ENCODE measurements at regions not wholly inside any gene's neighbourhood (a gene's known extent, or its start where the extent isn't known, plus 50 kb on each side); places are given as distances from the start of the nearest gene placed in this dataset.
"Not testable (repeated sequence)": the region's sequence is repeated elsewhere in the genome, so short reads cannot be mapped to it uniquely, and the experiment has no call there.

- not testable (repeated sequence) for H3K9me3 ChIP-seq (replicated peaks; ENCODE audit: control insufficient read depth, low read depth, low read length); H3K27me3 ChIP-seq (ENCODE audit: control insufficient read depth, insufficient read depth, low read length); H3K4me3 ChIP-seq (ENCODE audit: low read length); DNase-seq; H3K36me3 ChIP-seq (ENCODE audit: control insufficient read depth, insufficient read depth, low read length); H3K4me1 ChIP-seq (ENCODE audit: control insufficient read depth, insufficient read depth, low read length); H3K27ac ChIP-seq (ENCODE audit: low read length)
- WGBS (ENCODE audit: insufficient coverage) = no CpG with 5 or more reads among the region's 1 CpG
These were observed 138.8 kb upstream of the RNF32 start for GRCh38 chr7:156501815-156502214.

DNA sequence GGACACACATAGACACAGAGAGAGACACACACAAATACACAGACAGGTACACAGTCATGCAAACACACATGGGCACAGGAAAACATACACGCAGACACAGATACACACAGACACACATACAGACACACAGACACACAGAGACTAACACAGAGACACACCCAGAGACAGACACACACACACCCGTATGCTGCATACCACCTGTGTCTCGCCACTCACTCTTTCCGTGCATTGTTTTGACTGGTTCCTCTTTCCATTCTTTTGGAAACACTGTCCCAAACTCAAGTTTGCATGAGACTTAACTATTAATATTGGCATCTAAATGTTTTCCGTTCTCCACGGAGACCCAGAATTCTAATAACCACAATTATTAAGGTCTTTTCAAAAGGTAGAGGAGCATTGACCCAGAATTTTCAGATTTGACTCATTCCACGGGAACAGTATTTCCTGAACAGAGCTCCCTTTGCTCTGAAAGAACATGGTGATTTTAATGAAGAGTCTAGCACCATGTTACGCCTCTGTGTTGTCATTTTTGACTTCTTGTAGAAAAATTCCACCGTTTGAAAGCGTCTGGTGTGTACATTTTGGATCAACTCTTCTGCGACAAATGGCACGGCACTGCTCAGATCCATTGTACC is 141.2 kb upstream of the RNF32 start:
- H3K4me1 ChIP-seq (ENCODE audit: control insufficient read depth, insufficient read depth, low read length) = no peaks in the 10 kb centered on the region
- no peak overlapping the region for H3K4me3 ChIP-seq (ENCODE audit: low read length)
- no peaks in the 10 kb centered on the region for H3K27me3 ChIP-seq (ENCODE audit: control insufficient read depth, insufficient read depth, low read length)
- H3K27ac ChIP-seq (ENCODE audit: low read length) = no peak overlapping the region
- H3K9me3 ChIP-seq (replicated peaks; ENCODE audit: control insufficient read depth, low read depth, low read length) = no peaks in the 10 kb centered on the region
- no peaks in the 10 kb centered on the region for H3K36me3 ChIP-seq (ENCODE audit: control insufficient read depth, insufficient read depth, low read length)
- DNase-seq = no peak
- 71% methylated on average over 10 of the region's 12 CpGs for WGBS (ENCODE audit: insufficient coverage)

- 67% methylated on average over 17 of the region's 17 CpGs for WGBS (ENCODE audit: insufficient coverage)
- DNase-seq = no peak
- Histone ChIP-seq H3K27me3 (ENCODE audit: control insufficient read depth, insufficient read depth, low read length) (no peaks in the 10 kb centered on the region), H3K4me1 (ENCODE audit: control insufficient read depth, insufficient read depth, low read length) (no peaks in the 10 kb centered on the region), H3K4me3 (ENCODE audit: low read length) (no peak overlapping the region), H3K27ac (ENCODE audit: low read length) (no peak overlapping the region), H3K9me3 (replicated peaks; ENCODE audit: control insufficient read depth, low read depth, low read length) (no peaks in the 10 kb centered on the region), H3K36me3 (ENCODE audit: control insufficient read depth, insufficient read depth, low read length) (no peaks in the 10 kb centered on the region)
These were observed 142.6 kb upstream of the RNF32 start for GRCh38 chr7:156497776-156498509.

- H3K27me3 ChIP-seq (ENCODE audit: control insufficient read depth, insufficient read depth, low read length) = no peaks in the 10 kb centered on the region
- no peaks in the 10 kb centered on the region for H3K36me3 ChIP-seq (ENCODE audit: control insufficient read depth, insufficient read depth, low read length)
- DNase-seq = no peak
- H3K9me3 ChIP-seq (replicated peaks; ENCODE audit: control insufficient read depth, low read depth, low read length) = no peaks in the 10 kb centered on the region
- no peaks in the 10 kb centered on the region for H3K4me1 ChIP-seq (ENCODE audit: control insufficient read depth, insufficient read depth, low read length)
- H3K27ac ChIP-seq (ENCODE audit: low read length) = no peak overlapping the region
- no peak overlapping the region for H3K4me3 ChIP-seq (ENCODE audit: low read length)
- 83% methylated on average over 2 of the region's 8 CpGs for WGBS (ENCODE audit: insufficient coverage)
These were observed 143.7 kb upstream of the RNF32 start for GRCh38 chr7:156496865-156497264.

DNA sequence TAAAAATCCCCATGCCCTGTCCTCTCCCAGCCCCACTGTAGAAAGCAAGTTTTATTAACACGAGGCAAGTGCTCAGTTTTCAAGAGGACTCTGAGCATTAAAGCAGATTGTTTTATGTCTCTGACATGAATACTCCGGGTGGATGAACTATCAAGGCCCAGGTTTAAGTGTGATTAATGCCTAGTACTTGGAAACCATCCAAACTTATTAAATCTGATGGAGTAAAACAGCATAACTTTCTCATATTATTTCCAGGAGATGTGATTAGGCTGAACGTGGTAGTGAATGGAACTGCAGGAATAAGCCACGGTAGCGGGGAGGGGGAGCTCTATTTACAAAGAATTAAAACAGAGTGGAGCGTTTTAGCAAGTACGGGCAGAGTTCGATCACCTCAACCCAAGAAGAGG is 144.2 kb upstream of the RNF32 start:
- H3K36me3 ChIP-seq (ENCODE audit: control insufficient read depth, insufficient read depth, low read length) = no peaks in the 10 kb centered on the region
- no peaks in the 10 kb centered on the region for H3K9me3 ChIP-seq (replicated peaks; ENCODE audit: control insufficient read depth, low read depth, low read length)
- no peak overlapping the region for H3K4me3 ChIP-seq (ENCODE audit: low read length)
- DNase-seq = no peak
- no peak overlapping the region for H3K27ac ChIP-seq (ENCODE audit: low read length)
- H3K27me3 ChIP-seq (ENCODE audit: control insufficient read depth, insufficient read depth, low read length) = no peaks in the 10 kb centered on the region
- no peaks in the 10 kb centered on the region for H3K4me1 ChIP-seq (ENCODE audit: control insufficient read depth, insufficient read depth, low read length)
- WGBS (ENCODE audit: insufficient coverage) = no CpG with 5 or more reads among the region's 8 CpGs

- WGBS (ENCODE audit: insufficient coverage) = 87% methylated on average over 5 of the region's 5 CpGs
- Histone ChIP-seq H3K27ac (ENCODE audit: low read length) (no peak overlapping the region), H3K9me3 (replicated peaks; ENCODE audit: control insufficient read depth, low read depth, low read length) (no peaks in the 10 kb centered on the region), H3K4me3 (ENCODE audit: low read length) (no peak overlapping the region), H3K27me3 (ENCODE audit: control insufficient read depth, insufficient read depth, low read length) (no peaks in the 10 kb centered on the region), H3K36me3 (ENCODE audit: control insufficient read depth, insufficient read depth, low read length) (no peaks in the 10 kb centered on the region), H3K4me1 (ENCODE audit: control insufficient read depth, insufficient read depth, low read length) (no peaks in the 10 kb centered on the region)
- no peak for DNase-seq
These were observed 145.6 kb upstream of the RNF32 start for GRCh38 chr7:156494960-156495359.

DNA sequence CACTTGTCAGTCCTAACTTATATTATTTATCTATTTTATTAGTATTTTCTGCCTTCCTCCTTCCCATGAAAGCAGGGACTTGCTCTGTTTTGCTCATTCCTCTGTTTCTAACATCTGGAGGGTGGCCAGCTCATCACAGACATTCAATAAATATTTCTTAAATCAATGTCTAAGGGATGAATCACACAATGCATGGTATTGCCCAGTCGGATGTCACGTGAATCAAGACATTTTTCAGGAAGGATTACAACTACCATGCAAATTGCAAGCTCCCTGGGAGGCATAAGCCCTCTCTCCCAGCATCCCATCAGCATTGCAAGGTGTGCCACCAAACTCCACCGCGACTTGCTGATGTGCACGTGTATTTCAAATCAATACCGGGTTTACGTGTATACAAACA is 146.6 kb upstream of the RNF32 start:
- no peak for DNase-seq
- Histone ChIP-seq H3K4me1 (ENCODE audit: control insufficient read depth, insufficient read depth, low read length) (no peaks in the 10 kb centered on the region), H3K36me3 (ENCODE audit: control insufficient read depth, insufficient read depth, low read length) (no peaks in the 10 kb centered on the region)

DNA sequence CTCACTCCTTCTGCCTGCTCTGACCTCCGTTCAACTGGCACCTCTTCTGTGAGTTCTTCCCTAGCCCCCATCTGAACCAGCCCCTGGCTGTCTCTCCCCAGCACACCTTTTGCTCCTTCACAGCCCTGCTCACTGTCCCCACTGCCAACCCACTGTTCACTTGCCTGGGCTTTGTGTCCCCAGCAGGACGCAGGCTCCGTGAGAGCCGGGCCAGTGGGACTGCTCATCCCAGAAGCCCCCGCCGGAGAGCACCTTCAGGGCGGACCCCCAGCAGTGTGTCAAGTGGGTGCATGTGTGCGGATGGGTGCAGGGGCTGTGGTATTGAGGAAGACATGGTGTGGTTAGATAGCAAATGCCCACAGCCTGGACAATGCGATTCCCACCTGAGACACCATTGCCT is 148.4 kb upstream of the RNF32 start:
- DNase-seq = no peak
- H3K4me1 ChIP-seq (ENCODE audit: control insufficient read depth, insufficient read depth, low read length) = no peaks in the 10 kb centered on the region
- H3K27ac ChIP-seq (ENCODE audit: low read length) = no peak overlapping the region
- no peaks in the 10 kb centered on the region for H3K27me3 ChIP-seq (ENCODE audit: control insufficient read depth, insufficient read depth, low read length)
- WGBS (ENCODE audit: insufficient coverage) = 78% methylated on average over 4 of the region's 9 CpGs
- no peaks in the 10 kb centered on the region for H3K36me3 ChIP-seq (ENCODE audit: control insufficient read depth, insufficient read depth, low read length)
- H3K9me3 ChIP-seq (replicated peaks; ENCODE audit: control insufficient read depth, low read depth, low read length) = no peaks in the 10 kb centered on the region
- no peak overlapping the region for H3K4me3 ChIP-seq (ENCODE audit: low read length)

More for the DNA sequence above, 146.6 kb upstream of the RNF32 start:
- Histone ChIP-seq H3K4me3 (ENCODE audit: low read length) (no peak overlapping the region), H3K27ac (ENCODE audit: low read length) (no peak overlapping the region), H3K9me3 (replicated peaks; ENCODE audit: control insufficient read depth, low read depth, low read length) (no peaks in the 10 kb centered on the region), H3K27me3 (ENCODE audit: control insufficient read depth, insufficient read depth, low read length) (no peaks in the 10 kb centered on the region)
- 79% methylated on average over 7 of the region's 7 CpGs for WGBS (ENCODE audit: insufficient coverage)

- no peaks in the 10 kb centered on the region for H3K36me3 ChIP-seq (ENCODE audit: control insufficient read depth, insufficient read depth, low read length)
- H3K9me3 ChIP-seq (replicated peaks; ENCODE audit: control insufficient read depth, low read depth, low read length) = no peaks in the 10 kb centered on the region
- WGBS (ENCODE audit: insufficient coverage) = no CpG with 5 or more reads among the region's 5 CpGs
- H3K4me3 ChIP-seq (ENCODE audit: low read length) = no peak overlapping the region
- H3K27ac ChIP-seq (ENCODE audit: low read length) = no peak overlapping the region
- no peak for DNase-seq
- no peaks in the 10 kb centered on the region for H3K27me3 ChIP-seq (ENCODE audit: control insufficient read depth, insufficient read depth, low read length)
- no peaks in the 10 kb centered on the region for H3K4me1 ChIP-seq (ENCODE audit: control insufficient read depth, insufficient read depth, low read length)
These were observed 149.1 kb upstream of the RNF32 start for GRCh38 chr7:156491435-156491834.

- H3K27me3 ChIP-seq (ENCODE audit: control insufficient read depth, insufficient read depth, low read length) = no peaks in the 10 kb centered on the region
- no peaks in the 10 kb centered on the region for H3K9me3 ChIP-seq (replicated peaks; ENCODE audit: control insufficient read depth, low read depth, low read length)
- WGBS (ENCODE audit: insufficient coverage) = 69% methylated on average over 1 of the region's 8 CpGs
- H3K4me3 ChIP-seq (ENCODE audit: low read length) = no peak overlapping the region
- H3K27ac ChIP-seq (ENCODE audit: low read length) = no peak overlapping the region
- H3K36me3 ChIP-seq (ENCODE audit: control insufficient read depth, insufficient read depth, low read length) = no peaks in the 10 kb centered on the region
- no peak for DNase-seq
- H3K4me1 ChIP-seq (ENCODE audit: control insufficient read depth, insufficient read depth, low read length) = no peaks in the 10 kb centered on the region
These were observed 150.4 kb upstream of the RNF32 start for GRCh38 chr7:156490021-156490800.
